ENCODE measurements at regions not wholly inside any gene's neighbourhood (a gene's known extent, or its start where the extent isn't known, plus 50 kb on each side); places are given as distances from the start of the nearest gene placed in this dataset.
"Not testable (repeated sequence)": the region's sequence is repeated elsewhere in the genome, so short reads cannot be mapped to it uniquely, and the experiment has no call there.

DNA sequence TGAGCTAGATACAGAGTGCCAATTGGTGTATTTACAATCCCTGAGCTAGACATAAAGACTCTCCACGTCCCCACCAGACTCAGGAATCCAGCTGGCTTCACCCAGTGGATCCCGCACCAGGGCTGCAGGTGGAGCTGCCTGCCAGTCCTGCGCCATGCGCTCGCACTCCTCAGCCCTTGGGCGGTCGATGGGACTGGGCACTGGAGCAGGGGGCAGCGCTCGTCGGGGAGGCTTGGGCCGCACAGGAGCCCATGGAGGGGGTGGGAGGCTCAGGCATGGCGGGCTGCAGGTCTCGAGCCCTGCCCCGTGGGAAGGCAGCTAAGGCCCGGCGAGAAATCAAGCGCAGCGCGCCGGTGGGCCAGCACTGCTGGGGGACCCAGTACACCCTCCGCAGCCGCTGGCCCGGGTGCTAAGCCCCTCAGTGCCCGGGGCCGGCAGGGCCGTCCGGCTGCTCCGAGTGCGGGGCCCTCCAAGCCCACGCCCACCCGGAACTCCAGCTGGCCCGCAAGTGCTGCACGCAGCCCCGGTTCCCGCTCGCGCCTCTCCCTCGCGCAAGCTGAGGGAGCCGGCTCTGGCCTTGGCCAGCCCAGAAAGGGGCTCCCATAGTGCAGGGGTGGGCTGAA, 176.2 kb downstream of the UACA start:
- DNase-seq (ENCODE audit: low read depth, low spot score); H3K79me2 ChIP-seq (ENCODE audit: insufficient read depth, low read length); POLR2A ChIA-PET; H3K9me3 ChIP-seq (ENCODE audit: control insufficient read depth in 1 of 2, insufficient read depth in 1 of 2, low read depth in 1 of 2, low read length in 2 of 2); H3K27ac ChIP-seq (ENCODE audit: low read depth, low read length); H4K20me1 ChIP-seq (ENCODE audit: insufficient read depth); ATAC-seq; H3K9ac ChIP-seq (ENCODE audit: low read length); H3K9me2 ChIP-seq (ENCODE audit: insufficient read depth); H3K4me3 ChIP-seq (replicated peaks in 1 of 2; ENCODE audit: low read depth in 1 of 2, low read length in 2 of 2); RAD21 ChIA-PET (ENCODE audit: low non-redundant PET in 1 of 2, low total read pairs in 2 of 2, uncharacterized antibody in 2 of 2, unreplicated experiment in 2 of 2); CTCF ChIA-PET; H2AFZ ChIP-seq (ENCODE audit: low read depth, low read length, poor library complexity, severe bottlenecking); H3K27me3 ChIP-seq (ENCODE audit: insufficient read depth, low read length); H3K4me2 ChIP-seq (ENCODE audit: low read length); H3K36me3 ChIP-seq (ENCODE audit: control insufficient read depth in 1 of 2, insufficient read depth in 2 of 2, low read length in 2 of 2); BruUV-seq (replicated peaks); intact Hi-C loops (cut with micrococcal nuclease): not testable (repeated sequence)
- peaks cover 11 to 31% of the 10 kb centered on the region in 2 experiments for H3K4me1 ChIP-seq (ENCODE audit: control insufficient read depth in 1 of 2, insufficient read depth in 2 of 2, low read length in 2 of 2)

DNA sequence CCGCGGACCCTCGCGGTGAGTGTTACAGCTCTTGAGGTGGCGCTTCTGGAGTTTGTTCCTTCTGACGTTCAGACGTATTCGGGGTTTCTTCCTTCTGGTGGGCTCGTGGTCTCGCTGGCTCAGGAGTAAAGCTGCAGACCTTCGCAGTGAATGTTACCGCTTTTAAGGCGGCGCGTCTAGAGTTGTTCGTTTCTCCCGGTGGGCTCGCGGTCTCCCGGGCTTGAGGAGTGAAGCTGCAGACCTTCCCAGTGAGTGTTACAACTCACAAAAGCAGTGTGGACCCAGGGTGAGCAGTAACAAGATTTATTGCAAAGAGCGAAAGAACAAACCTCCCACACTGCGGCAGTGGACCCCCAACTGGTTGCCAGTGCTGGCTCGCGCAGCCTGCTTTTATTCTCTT, 177.1 kb downstream of the UACA start:
- H3K9me2 ChIP-seq (ENCODE audit: insufficient read depth) = no peaks in the 10 kb centered on the region
- ChIA-PET RAD21 (ENCODE audit: low non-redundant PET in 1 of 2, low total read pairs in 2 of 2, uncharacterized antibody in 2 of 2, unreplicated experiment in 2 of 2) (no interaction called here), POLR2A (no interaction called here), CTCF (no interaction called here)
- no peak overlapping the region for H3K27ac ChIP-seq (ENCODE audit: low read depth, low read length)
- H4K20me1 ChIP-seq (ENCODE audit: insufficient read depth) = no peaks in the 10 kb centered on the region
- DNase-seq (ENCODE audit: low read depth, low spot score) (no peak), ATAC-seq (no peak)
- peaks cover 11 to 31% of the 10 kb centered on the region in 2 experiments for H3K4me1 ChIP-seq (ENCODE audit: control insufficient read depth in 1 of 2, insufficient read depth in 2 of 2, low read length in 2 of 2)
- BruUV-seq (replicated peaks) = no TSS peak
- no peaks in the 10 kb centered on the region for H3K27me3 ChIP-seq (ENCODE audit: insufficient read depth, low read length)
- intact Hi-C loops (cut with micrococcal nuclease) = no loop called here
- H2AFZ ChIP-seq (ENCODE audit: low read depth, low read length, poor library complexity, severe bottlenecking) = no peak overlapping the region
- no peaks in the 10 kb centered on the region for H3K9me3 ChIP-seq (ENCODE audit: control insufficient read depth in 1 of 2, insufficient read depth in 1 of 2, low read depth in 1 of 2, low read length in 2 of 2)
- no peak overlapping the region for H3K4me2 ChIP-seq (ENCODE audit: low read length)
- TF ChIP-seq EGR1 (IDR thresholded peaks at IDR 0.05; ENCODE audit: low read depth) (no peak), SIN3A (IDR thresholded peaks at IDR 0.05; ENCODE audit: low read depth) (no peak)
- TF ChIP-seq, protein P1, sequence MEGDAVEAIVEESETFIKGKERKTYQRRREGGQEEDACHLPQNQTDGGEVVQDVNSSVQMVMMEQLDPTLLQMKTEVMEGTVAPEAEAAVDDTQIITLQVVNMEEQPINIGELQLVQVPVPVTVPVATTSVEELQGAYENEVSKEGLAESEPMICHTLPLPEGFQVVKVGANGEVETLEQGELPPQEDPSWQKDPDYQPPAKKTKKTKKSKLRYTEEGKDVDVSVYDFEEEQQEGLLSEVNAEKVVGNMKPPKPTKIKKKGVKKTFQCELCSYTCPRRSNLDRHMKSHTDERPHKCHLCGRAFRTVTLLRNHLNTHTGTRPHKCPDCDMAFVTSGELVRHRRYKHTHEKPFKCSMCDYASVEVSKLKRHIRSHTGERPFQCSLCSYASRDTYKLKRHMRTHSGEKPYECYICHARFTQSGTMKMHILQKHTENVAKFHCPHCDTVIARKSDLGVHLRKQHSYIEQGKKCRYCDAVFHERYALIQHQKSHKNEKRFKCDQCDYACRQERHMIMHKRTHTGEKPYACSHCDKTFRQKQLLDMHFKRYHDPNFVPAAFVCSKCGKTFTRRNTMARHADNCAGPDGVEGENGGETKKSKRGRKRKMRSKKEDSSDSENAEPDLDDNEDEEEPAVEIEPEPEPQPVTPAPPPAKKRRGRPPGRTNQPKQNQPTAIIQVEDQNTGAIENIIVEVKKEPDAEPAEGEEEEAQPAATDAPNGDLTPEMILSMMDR (IDR thresholded peaks at IDR 0.05 in 2 of 3, conservative IDR thresholded peaks at IDR 0.05 in 1 of 3; ENCODE audit: borderline replicate concordance in 1 of 3, insufficient read depth in 1 of 3, low read depth in 2 of 3, low read length in 2 of 3) = no peak
- TF ChIP-seq, protein P2, sequence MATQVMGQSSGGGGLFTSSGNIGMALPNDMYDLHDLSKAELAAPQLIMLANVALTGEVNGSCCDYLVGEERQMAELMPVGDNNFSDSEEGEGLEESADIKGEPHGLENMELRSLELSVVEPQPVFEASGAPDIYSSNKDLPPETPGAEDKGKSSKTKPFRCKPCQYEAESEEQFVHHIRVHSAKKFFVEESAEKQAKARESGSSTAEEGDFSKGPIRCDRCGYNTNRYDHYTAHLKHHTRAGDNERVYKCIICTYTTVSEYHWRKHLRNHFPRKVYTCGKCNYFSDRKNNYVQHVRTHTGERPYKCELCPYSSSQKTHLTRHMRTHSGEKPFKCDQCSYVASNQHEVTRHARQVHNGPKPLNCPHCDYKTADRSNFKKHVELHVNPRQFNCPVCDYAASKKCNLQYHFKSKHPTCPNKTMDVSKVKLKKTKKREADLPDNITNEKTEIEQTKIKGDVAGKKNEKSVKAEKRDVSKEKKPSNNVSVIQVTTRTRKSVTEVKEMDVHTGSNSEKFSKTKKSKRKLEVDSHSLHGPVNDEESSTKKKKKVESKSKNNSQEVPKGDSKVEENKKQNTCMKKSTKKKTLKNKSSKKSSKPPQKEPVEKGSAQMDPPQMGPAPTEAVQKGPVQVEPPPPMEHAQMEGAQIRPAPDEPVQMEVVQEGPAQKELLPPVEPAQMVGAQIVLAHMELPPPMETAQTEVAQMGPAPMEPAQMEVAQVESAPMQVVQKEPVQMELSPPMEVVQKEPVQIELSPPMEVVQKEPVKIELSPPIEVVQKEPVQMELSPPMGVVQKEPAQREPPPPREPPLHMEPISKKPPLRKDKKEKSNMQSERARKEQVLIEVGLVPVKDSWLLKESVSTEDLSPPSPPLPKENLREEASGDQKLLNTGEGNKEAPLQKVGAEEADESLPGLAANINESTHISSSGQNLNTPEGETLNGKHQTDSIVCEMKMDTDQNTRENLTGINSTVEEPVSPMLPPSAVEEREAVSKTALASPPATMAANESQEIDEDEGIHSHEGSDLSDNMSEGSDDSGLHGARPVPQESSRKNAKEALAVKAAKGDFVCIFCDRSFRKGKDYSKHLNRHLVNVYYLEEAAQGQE (IDR thresholded peaks at IDR 0.05; ENCODE audit: low read depth) = no peak
- TF ChIP-seq, protein P3, sequence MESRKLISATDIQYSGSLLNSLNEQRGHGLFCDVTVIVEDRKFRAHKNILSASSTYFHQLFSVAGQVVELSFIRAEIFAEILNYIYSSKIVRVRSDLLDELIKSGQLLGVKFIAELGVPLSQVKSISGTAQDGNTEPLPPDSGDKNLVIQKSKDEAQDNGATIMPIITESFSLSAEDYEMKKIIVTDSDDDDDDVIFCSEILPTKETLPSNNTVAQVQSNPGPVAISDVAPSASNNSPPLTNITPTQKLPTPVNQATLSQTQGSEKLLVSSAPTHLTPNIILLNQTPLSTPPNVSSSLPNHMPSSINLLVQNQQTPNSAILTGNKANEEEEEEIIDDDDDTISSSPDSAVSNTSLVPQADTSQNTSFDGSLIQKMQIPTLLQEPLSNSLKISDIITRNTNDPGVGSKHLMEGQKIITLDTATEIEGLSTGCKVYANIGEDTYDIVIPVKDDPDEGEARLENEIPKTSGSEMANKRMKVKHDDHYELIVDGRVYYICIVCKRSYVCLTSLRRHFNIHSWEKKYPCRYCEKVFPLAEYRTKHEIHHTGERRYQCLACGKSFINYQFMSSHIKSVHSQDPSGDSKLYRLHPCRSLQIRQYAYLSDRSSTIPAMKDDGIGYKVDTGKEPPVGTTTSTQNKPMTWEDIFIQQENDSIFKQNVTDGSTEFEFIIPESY (IDR thresholded peaks at IDR 0.05; ENCODE audit: extremely low read depth, insufficient replicate concordance, low read length) = no peak
- H3K36me3 ChIP-seq (ENCODE audit: control insufficient read depth in 1 of 2, insufficient read depth in 2 of 2, low read length in 2 of 2) = no peaks in the 10 kb centered on the region
- H3K9ac ChIP-seq (ENCODE audit: low read length) = no peak overlapping the region
- no peak overlapping the region for H3K4me3 ChIP-seq (replicated peaks in 1 of 2; ENCODE audit: low read depth in 1 of 2, low read length in 2 of 2)
- H3K79me2 ChIP-seq (ENCODE audit: insufficient read depth, low read length) = no peaks in the 10 kb centered on the region
